ENCODE measurements at regions not wholly inside any gene's neighbourhood (a gene's known extent, or its start where the extent isn't known, plus 50 kb on each side); places are given as distances from the start of the nearest gene placed in this dataset.

- DNase-seq, result no peak
Observed at GRCh38 chr16:89043636-89044417, 49.8 kb upstream of the ACSF3 start.

All from bone marrow (tissue), 2 donors.